ENCODE measurements at regions not wholly inside any gene's neighbourhood (a gene's known extent, or its start where the extent isn't known, plus 50 kb on each side); places are given as distances from the start of the nearest gene placed in this dataset.
"Not testable (repeated sequence)": the region's sequence is repeated elsewhere in the genome, so short reads cannot be mapped to it uniquely, and the experiment has no call there.

- DNase-seq = peak in 1 of 2 experiments; percentile 70
Observed at GRCh38 chr12:91877456-91878235, 268.0 kb downstream of the BTG1 start.

GRCh38 chr12:91877022-91877421 is 268.6 kb downstream of the BTG1 start:
- DNase-seq = peak; percentile 41 to 92

- DNase-seq = not testable (repeated sequence)
Observed at GRCh38 chr12:91875671-91876070, 270.0 kb downstream of the BTG1 start.

- DNase-seq = no peak
Observed at GRCh38 chr12:91874086-91874865, 271.4 kb downstream of the BTG1 start.

GRCh38 chr12:91871751-91872150 is 273.9 kb downstream of the BTG1 start:
- DNase-seq = no peak

GRCh38 chr12:91870872-91871707 is 274.6 kb downstream of the BTG1 start:
- no peak for DNase-seq

- DNase-seq = no peak
Observed at GRCh38 chr12:91868054-91868453, 277.6 kb downstream of the BTG1 start.

GRCh38 chr12:91866566-91866965 is 279.1 kb downstream of the BTG1 start:
- no peak for DNase-seq

GRCh38 chr12:91863702-91864101 is 281.9 kb downstream of the BTG1 start:
- DNase-seq = no peak

- no peak for DNase-seq
Observed at GRCh38 chr12:91861554-91861953, 284.1 kb downstream of the BTG1 start.

- no peak for DNase-seq
Observed at GRCh38 chr12:91859347-91859746, 286.3 kb downstream of the BTG1 start.

GRCh38 chr12:91857813-91858542 is 287.7 kb downstream of the BTG1 start:
- DNase-seq = no peak

GRCh38 chr12:91854725-91855124 is 290.9 kb downstream of the BTG1 start:
- no peak for DNase-seq

GRCh38 chr12:91853350-91854127 is 292.1 kb downstream of the BTG1 start:
- no peak for DNase-seq

GRCh38 chr12:91852634-91853033 is 293.0 kb downstream of the BTG1 start:
- no peak for DNase-seq

GRCh38 chr12:91851741-91852477 is 293.7 kb downstream of the BTG1 start:
- no peak for DNase-seq

GRCh38 chr12:91846466-91847055 is 299.1 kb downstream of the BTG1 start:
- no peak for DNase-seq

GRCh38 chr12:91845365-91845764 is 300.3 kb downstream of the BTG1 start:
- DNase-seq = no peak

GRCh38 chr12:91841822-91842221 is 303.8 kb downstream of the BTG1 start:
- no peak for DNase-seq

GRCh38 chr12:91836696-91837095 is 308.9 kb downstream of the BTG1 start:
- DNase-seq = no peak

- no peak for DNase-seq
Observed at GRCh38 chr12:91836264-91836663, 309.4 kb downstream of the BTG1 start.
